ENCODE measurements at regions not wholly inside any gene's neighbourhood (a gene's known extent, or its start where the extent isn't known, plus 50 kb on each side); places are given as distances from the start of the nearest gene placed in this dataset.

- no peak for TF ChIP-seq POLR2A (IDR thresholded peaks at IDR 0.05; ENCODE audit: control extremely low read depth in 1 of 2, low read depth in 2 of 2, low read length in 2 of 2)
- TF ChIP-seq, protein P1, sequence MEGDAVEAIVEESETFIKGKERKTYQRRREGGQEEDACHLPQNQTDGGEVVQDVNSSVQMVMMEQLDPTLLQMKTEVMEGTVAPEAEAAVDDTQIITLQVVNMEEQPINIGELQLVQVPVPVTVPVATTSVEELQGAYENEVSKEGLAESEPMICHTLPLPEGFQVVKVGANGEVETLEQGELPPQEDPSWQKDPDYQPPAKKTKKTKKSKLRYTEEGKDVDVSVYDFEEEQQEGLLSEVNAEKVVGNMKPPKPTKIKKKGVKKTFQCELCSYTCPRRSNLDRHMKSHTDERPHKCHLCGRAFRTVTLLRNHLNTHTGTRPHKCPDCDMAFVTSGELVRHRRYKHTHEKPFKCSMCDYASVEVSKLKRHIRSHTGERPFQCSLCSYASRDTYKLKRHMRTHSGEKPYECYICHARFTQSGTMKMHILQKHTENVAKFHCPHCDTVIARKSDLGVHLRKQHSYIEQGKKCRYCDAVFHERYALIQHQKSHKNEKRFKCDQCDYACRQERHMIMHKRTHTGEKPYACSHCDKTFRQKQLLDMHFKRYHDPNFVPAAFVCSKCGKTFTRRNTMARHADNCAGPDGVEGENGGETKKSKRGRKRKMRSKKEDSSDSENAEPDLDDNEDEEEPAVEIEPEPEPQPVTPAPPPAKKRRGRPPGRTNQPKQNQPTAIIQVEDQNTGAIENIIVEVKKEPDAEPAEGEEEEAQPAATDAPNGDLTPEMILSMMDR (IDR thresholded peaks at IDR 0.05; ENCODE audit: control extremely low read depth in 1 of 3, insufficient read depth in 1 of 3, low read depth in 1 of 3, low read length in 3 of 3), result no peak
- no peak for TF ChIP-seq CEBPB (IDR thresholded peaks at IDR 0.05; ENCODE audit: low read depth, low read length)
- TF ChIP-seq KDM5A (IDR thresholded peaks at IDR 0.05; ENCODE audit: low read length), result no peak
- TF ChIP-seq POLR2AphosphoS5 (IDR thresholded peaks at IDR 0.05; ENCODE audit: low read depth, low read length), result no peak
- no peak for TF ChIP-seq NRF1 (IDR thresholded peaks at IDR 0.05; ENCODE audit: low read depth, low read length)
- no peak for TF ChIP-seq SRF (IDR thresholded peaks at IDR 0.05; ENCODE audit: low read depth, low read length)
- TF ChIP-seq CHD2 (IDR thresholded peaks at IDR 0.05; ENCODE audit: low read length), result no peak
- TF ChIP-seq CHD1 (IDR thresholded peaks at IDR 0.05; ENCODE audit: low read depth, low read length), result no peak
These were observed 497.9 kb upstream of the SGO1 start for GRCh38 chr3:20683910-20684309.
